Endodermal cell (in vitro differentiated cells): ENCODE measurements at regions not wholly inside any gene's neighbourhood (a gene's known extent, or its start where the extent isn't known, plus 50 kb on each side); places are given as distances from the start of the nearest gene placed in this dataset.

Source experiments
- DNase-seq: peaks from one replicate; pipeline ENCODE4 v3.0.0-alpha.2; 2017
- H3K27ac ChIP-seq: 2 replicates; pipeline ENCODE4 v1.5.1; 2013; ENCODE audit warnings: mild to moderate bottlenecking, low read depth, low read length, moderate library complexity
- H3K27me3 ChIP-seq: 2 replicates; pipeline ENCODE4 v1.6.1; 2013; ENCODE audit warnings: mild to moderate bottlenecking, low read length, moderate library complexity; ENCODE audit not compliant: insufficient read depth, control insufficient read depth, poor library complexity, severe bottlenecking
- H3K36me3 ChIP-seq: 2 replicates; pipeline ENCODE4 v1.7.0; 2013; ENCODE audit warnings: mild to moderate bottlenecking, low read length, moderate library complexity; ENCODE audit not compliant: control insufficient read depth, insufficient read depth
- H3K4me1 ChIP-seq: one replicate; pipeline ENCODE4 v1.7.0; 2013; ENCODE audit warnings: low read length; ENCODE audit not compliant: control insufficient read depth, insufficient read depth
- H3K4me3 ChIP-seq: 2 replicates; pipeline ENCODE4 v1.5.1; 2013; ENCODE audit warnings: mild to moderate bottlenecking, low read length, moderate library complexity
- H3K9ac ChIP-seq: 2 replicates; pipeline ENCODE4 v1.6.1; 2013; ENCODE audit warnings: mild to moderate bottlenecking, low read length, moderate library complexity; ENCODE audit not compliant: poor library complexity, severe bottlenecking; ENCODE audit errors: extremely low read depth
- H3K9me3 ChIP-seq: 2 replicates; pipeline ENCODE4 v1.6.1; 2013; ENCODE audit warnings: mild to moderate bottlenecking, low read length, moderate library complexity; ENCODE audit not compliant: control insufficient read depth
- H3K27ac Mint-ChIP-seq: 2 replicates; pipeline ENCODE4 v1.8.0; 2020; ENCODE audit warnings: mixed read lengths
- H3K27me3 Mint-ChIP-seq: 2 replicates; pipeline ENCODE4 v1.8.0; 2021; ENCODE audit warnings: mild to moderate bottlenecking, mixed read lengths; ENCODE audit not compliant: insufficient read depth
- H3K36me3 Mint-ChIP-seq: 2 replicates; pipeline ENCODE4 v1.8.0; 2020; ENCODE audit warnings: low read depth, mixed read lengths
- H3K4me1 Mint-ChIP-seq: 2 replicates; pipeline ENCODE4 v1.8.0; 2020; ENCODE audit warnings: mixed read lengths
- H3K4me3 Mint-ChIP-seq: 2 replicates; pipeline ENCODE4 v1.8.0; 2020; ENCODE audit warnings: mild to moderate bottlenecking, moderate library complexity, mixed read lengths
- H3K9me3 Mint-ChIP-seq: 2 replicates; pipeline ENCODE4 v1.8.0; 2020; ENCODE audit warnings: mild to moderate bottlenecking, mixed read lengths
- CTCF ChIP-seq: fragments of 200-600 bp; sonication (generic); conservative IDR thresholded peaks from 2 replicates; pipeline ENCODE4 v1.5.0; 2021; ENCODE audit warnings: antibody characterized with exemption, mild to moderate bottlenecking
- WGBS, 2 experiments: methylation state at CpG; one replicate each; pipeline versions ENCODE4 v1.1.5 to v1.1.7; 2013; ENCODE audit warnings: missing lambda C conversion rate in 2 of 2, mixed read lengths in 1 of 2; ENCODE audit not compliant: insufficient coverage in 1 of 2, insufficient read length in 1 of 2; 5-methylcytosine and 5-hydroxymethylcytosine counted together

DNA sequence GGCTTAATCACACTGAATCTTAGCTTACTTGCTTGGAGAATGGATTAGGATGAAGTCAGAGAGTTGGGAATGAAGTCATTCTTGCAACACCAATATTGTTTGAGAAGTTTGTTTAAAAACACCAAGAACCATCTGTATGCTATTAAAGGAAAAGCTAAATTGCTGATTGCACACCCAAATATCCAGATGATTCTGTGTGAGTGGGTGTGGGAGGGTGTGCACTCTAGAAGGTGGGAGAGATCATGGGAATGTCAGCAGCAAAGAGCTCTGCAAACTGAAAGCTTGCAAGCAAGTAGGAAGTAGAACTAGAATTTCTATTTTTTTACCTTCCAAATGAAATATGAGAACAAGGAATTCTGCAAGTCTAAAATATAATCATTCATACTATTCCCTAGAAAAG is 364.9 kb downstream of the NR2F2 start:
- Mint-ChIP-seq H3K27ac (no peak overlapping the region), H3K27me3 (no peaks in the 10 kb centered on the region), H3K4me3 (no peak overlapping the region), H3K36me3 (no peaks in the 10 kb centered on the region), H3K4me1 (peaks cover 23% of the 10 kb centered on the region), H3K9me3 (no peaks in the 10 kb centered on the region)
- Histone ChIP-seq H3K27me3 (no peaks in the 10 kb centered on the region), H3K4me3 (no peak overlapping the region), H3K9ac (no peak overlapping the region), H3K36me3 (no peaks in the 10 kb centered on the region), H3K27ac (no peak overlapping the region), H3K9me3 (no peaks in the 10 kb centered on the region), H3K4me1 (peaks cover 4% of the 10 kb centered on the region)
- DNase-seq: no peak
- TF ChIP-seq CTCF: no peak

GRCh38 chr15:96699871-96700401 is 369.4 kb downstream of the NR2F2 start:
- H3K9ac ChIP-seq: no peak overlapping the region
- no peaks in the 10 kb centered on the region for H3K27me3 ChIP-seq
- no peak overlapping the region for H3K4me3 ChIP-seq
- H3K36me3 ChIP-seq: no peaks in the 10 kb centered on the region
- H3K9me3 ChIP-seq: no peaks in the 10 kb centered on the region
- DNase-seq: peak; percentile 79
- no peaks in the 10 kb centered on the region for H3K36me3 Mint-ChIP-seq
- WGBS, 2 experiments: 57% methylated on average over 1 to 3 of the region's 3 CpGs
- no peak overlapping the region for H3K27ac ChIP-seq
- H3K4me3 Mint-ChIP-seq: no peak overlapping the region
- H3K9me3 Mint-ChIP-seq: no peaks in the 10 kb centered on the region
- peaks cover 9% of the 10 kb centered on the region for H3K4me1 ChIP-seq
- H3K27me3 Mint-ChIP-seq: no peaks in the 10 kb centered on the region
- no peak for TF ChIP-seq CTCF
- H3K27ac Mint-ChIP-seq: no peak overlapping the region
- H3K4me1 Mint-ChIP-seq: peaks cover 57% of the 10 kb centered on the region

DNA sequence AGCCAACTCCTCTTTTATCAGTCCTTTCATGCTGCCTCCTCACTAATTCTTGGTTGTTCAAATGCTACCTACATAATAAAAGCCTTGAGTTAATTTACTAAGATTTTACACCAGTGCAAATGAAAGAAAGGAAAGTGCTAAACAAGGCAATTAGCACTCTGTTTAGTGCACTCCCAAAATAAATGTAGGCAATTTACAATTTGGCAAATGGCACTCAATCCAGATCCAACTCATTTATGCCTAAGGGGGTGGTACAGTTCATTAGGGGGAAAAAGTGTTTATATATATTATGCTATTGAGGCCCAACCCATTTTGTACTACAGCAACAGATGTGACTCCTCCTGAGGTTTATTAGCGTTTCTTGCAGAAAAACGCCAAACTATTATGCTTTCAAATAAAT is 370.1 kb downstream of the NR2F2 start:
- H3K27ac Mint-ChIP-seq: no peak overlapping the region
- peaks cover 55% of the 10 kb centered on the region for H3K4me1 Mint-ChIP-seq
- 87 to 100% methylated on average over 2 of the region's 2 CpGs for WGBS, 2 experiments
- Histone ChIP-seq H3K27me3 (no peaks in the 10 kb centered on the region), H3K9ac (no peak overlapping the region), H3K36me3 (no peaks in the 10 kb centered on the region), H3K27ac (no peak overlapping the region), H3K9me3 (no peaks in the 10 kb centered on the region), H3K4me1 (peaks cover 7% of the 10 kb centered on the region), H3K4me3 (no peak overlapping the region)
- TF ChIP-seq CTCF: no peak
- no peak for DNase-seq
- H3K9me3 Mint-ChIP-seq: no peaks in the 10 kb centered on the region
- no peaks in the 10 kb centered on the region for H3K36me3 Mint-ChIP-seq
- no peaks in the 10 kb centered on the region for H3K27me3 Mint-ChIP-seq
- H3K4me3 Mint-ChIP-seq: no peak overlapping the region
